ENCODE measurements at regions not wholly inside any gene's neighbourhood (a gene's known extent, or its start where the extent isn't known, plus 50 kb on each side); places are given as distances from the start of the nearest gene placed in this dataset.

- H3K9ac ChIP-seq = no peak overlapping the region
- peak overlapping the region; percentile 49; the same call in 1 of the 2 replicates for H3K4me2 ChIP-seq
- H3K36me3 ChIP-seq = no peaks in the 10 kb centered on the region
- H3K27me3 ChIP-seq = no peaks in the 10 kb centered on the region
- no peaks in the 10 kb centered on the region for H4K20me1 ChIP-seq
- H3K4me1 ChIP-seq = peaks cover 76% of the 10 kb centered on the region
- no peak overlapping the region for H3K27ac ChIP-seq
- no peak overlapping the region for H3K4me3 ChIP-seq
- TF ChIP-seq Cebpa-rat (IDR thresholded peaks at IDR 0.05) = no peak
- H3K9me3 ChIP-seq = no peaks in the 10 kb centered on the region
Observed at GRCh38 chr19:28471731-28472510, 741.0 kb downstream of the UQCRFS1 start.

GRCh38 chr19:28469544-28469943 is 743.4 kb downstream of the UQCRFS1 start:
- peak overlapping the region; percentile 86 for H3K4me2 ChIP-seq
- no peak overlapping the region for H3K4me3 ChIP-seq
- no peaks in the 10 kb centered on the region for H3K27me3 ChIP-seq
- H4K20me1 ChIP-seq = no peaks in the 10 kb centered on the region
- no peak overlapping the region for H3K27ac ChIP-seq
- H3K36me3 ChIP-seq = no peaks in the 10 kb centered on the region
- peaks cover 72% of the 10 kb centered on the region for H3K4me1 ChIP-seq
- no peaks in the 10 kb centered on the region for H3K9me3 ChIP-seq
- no peak overlapping the region for H3K9ac ChIP-seq
- no peak for TF ChIP-seq Cebpa-rat (IDR thresholded peaks at IDR 0.05)

- peak overlapping the region; percentile 61 for H3K27ac ChIP-seq
- H3K4me1 ChIP-seq = peaks cover 72% of the 10 kb centered on the region
- H4K20me1 ChIP-seq = no peaks in the 10 kb centered on the region
- no peaks in the 10 kb centered on the region for H3K36me3 ChIP-seq
- no peaks in the 10 kb centered on the region for H3K9me3 ChIP-seq
- no peaks in the 10 kb centered on the region for H3K27me3 ChIP-seq
- H3K9ac ChIP-seq = peak overlapping the region; percentile 20; the same call in 1 of the 2 replicates
- peak overlapping the region; percentile 86 for H3K4me2 ChIP-seq
- TF ChIP-seq Cebpa-rat (IDR thresholded peaks at IDR 0.05) = no peak
- H3K4me3 ChIP-seq = 0 out of 2 replicates have a peak overlapping the region, but pooled peaks have one; percentile 36
Observed at GRCh38 chr19:28468701-28469459, 744.1 kb downstream of the UQCRFS1 start.

GRCh38 chr19:28466107-28467045 is 746.6 kb downstream of the UQCRFS1 start:
- Histone ChIP-seq H3K4me2 (no peak overlapping the region), H3K9ac (no peak overlapping the region), H3K36me3 (no peaks in the 10 kb centered on the region), H3K27me3 (no peaks in the 10 kb centered on the region), H3K4me3 (no peak overlapping the region), H3K4me1 (peaks cover 53% of the 10 kb centered on the region), H3K27ac (no peak overlapping the region), H3K9me3 (no peaks in the 10 kb centered on the region), H4K20me1 (no peaks in the 10 kb centered on the region)
- TF ChIP-seq Cebpa-rat (IDR thresholded peaks at IDR 0.05) = no peak

GRCh38 chr19:28465371-28466086 is 747.4 kb downstream of the UQCRFS1 start:
- Histone ChIP-seq H3K9me3 (no peaks in the 10 kb centered on the region), H4K20me1 (no peaks in the 10 kb centered on the region), H3K4me2 (no peak overlapping the region), H3K27me3 (no peaks in the 10 kb centered on the region), H3K4me1 (peaks cover 45% of the 10 kb centered on the region), H3K36me3 (no peaks in the 10 kb centered on the region), H3K27ac (peak overlapping the region; percentile 49; the same call in 1 of the 2 replicates), H3K4me3 (no peak overlapping the region), H3K9ac (no peak overlapping the region)
- TF ChIP-seq Cebpa-rat (IDR thresholded peaks at IDR 0.05) = no peak

- TF ChIP-seq Cebpa-rat (IDR thresholded peaks at IDR 0.05) = no peak
- H3K4me2 ChIP-seq = no peak overlapping the region
- H4K20me1 ChIP-seq = no peaks in the 10 kb centered on the region
- H3K9ac ChIP-seq = no peak overlapping the region
- no peak overlapping the region for H3K27ac ChIP-seq
- H3K36me3 ChIP-seq = no peaks in the 10 kb centered on the region
- peaks cover 26% of the 10 kb centered on the region for H3K4me1 ChIP-seq
- H3K4me3 ChIP-seq = no peak overlapping the region
- no peaks in the 10 kb centered on the region for H3K27me3 ChIP-seq
- H3K9me3 ChIP-seq = no peaks in the 10 kb centered on the region
Observed at GRCh38 chr19:28463493-28464053, 749.4 kb downstream of the UQCRFS1 start.

GRCh38 chr19:28457620-28458019 is 755.3 kb downstream of the UQCRFS1 start:
- Histone ChIP-seq H3K9ac (no peak overlapping the region), H3K4me2 (no peak overlapping the region), H3K4me3 (no peak overlapping the region), H3K9me3 (no peaks in the 10 kb centered on the region), H3K36me3 (no peaks in the 10 kb centered on the region), H3K27ac (no peak overlapping the region), H3K4me1 (no peaks in the 10 kb centered on the region), H4K20me1 (no peaks in the 10 kb centered on the region), H3K27me3 (no peaks in the 10 kb centered on the region)
- no peak for TF ChIP-seq Cebpa-rat (IDR thresholded peaks at IDR 0.05)

- Histone ChIP-seq H3K9me3 (no peaks in the 10 kb centered on the region), H3K27me3 (no peaks in the 10 kb centered on the region)
- TF ChIP-seq Cebpa-rat (IDR thresholded peaks at IDR 0.05) = no peak
Observed at GRCh38 chr19:28456708-28457320, 756.1 kb downstream of the UQCRFS1 start.

More at GRCh38 chr19:28456708-28457320, 756.1 kb downstream of the UQCRFS1 start:
- Histone ChIP-seq H3K36me3 (no peaks in the 10 kb centered on the region), H3K4me3 (no peak overlapping the region), H4K20me1 (no peaks in the 10 kb centered on the region), H3K4me1 (no peaks in the 10 kb centered on the region), H3K9ac (no peak overlapping the region), H3K4me2 (no peak overlapping the region), H3K27ac (no peak overlapping the region)
